Glutamatergic neuron (in vitro differentiated cells): ENCODE measurements at regions not wholly inside any gene's neighbourhood (a gene's known extent, or its start where the extent isn't known, plus 50 kb on each side); places are given as distances from the start of the nearest gene placed in this dataset.

ENCODE experiments used
- DNase-seq: peaks from one replicate; pipeline ENCODE4 v3.0.0; 2022
- H3K27ac Mint-ChIP-seq: one replicate; pipeline ENCODE4 v1.8.0; 2020; ENCODE audit warnings: mild to moderate bottlenecking, mixed read lengths, inconsistent platforms; ENCODE audit not compliant: unreplicated experiment
- H3K27me3 Mint-ChIP-seq: one replicate; pipeline ENCODE4 v1.8.0; 2020; ENCODE audit warnings: mild to moderate bottlenecking, moderate library complexity, mixed read lengths, inconsistent platforms; ENCODE audit not compliant: unreplicated experiment
- H3K36me3 Mint-ChIP-seq: one replicate; pipeline ENCODE4 v1.8.0; 2020; ENCODE audit warnings: mild to moderate bottlenecking, mixed read lengths, inconsistent platforms; ENCODE audit not compliant: unreplicated experiment
- H3K4me1 Mint-ChIP-seq: one replicate; pipeline ENCODE4 v1.8.0; 2020; ENCODE audit warnings: mild to moderate bottlenecking, low read depth, mixed read lengths, inconsistent platforms; ENCODE audit not compliant: unreplicated experiment
- H3K4me3 Mint-ChIP-seq: one replicate; pipeline ENCODE4 v1.8.0; 2020; ENCODE audit warnings: mild to moderate bottlenecking, mixed read lengths, inconsistent platforms; ENCODE audit not compliant: unreplicated experiment
- H3K9me3 Mint-ChIP-seq: one replicate; pipeline ENCODE4 v1.8.0; 2020; ENCODE audit warnings: mild to moderate bottlenecking, moderate library complexity, mixed read lengths, inconsistent platforms; ENCODE audit not compliant: unreplicated experiment
- TF ChIP-seq, protein P1 (sequence below): fragments of 200-600 bp; sonication (generic); IDR thresholded peaks from one replicate; pipeline ENCODE4 v1.5.0; 2021; ENCODE audit not compliant: partially characterized antibody, unreplicated experiment

DNA sequence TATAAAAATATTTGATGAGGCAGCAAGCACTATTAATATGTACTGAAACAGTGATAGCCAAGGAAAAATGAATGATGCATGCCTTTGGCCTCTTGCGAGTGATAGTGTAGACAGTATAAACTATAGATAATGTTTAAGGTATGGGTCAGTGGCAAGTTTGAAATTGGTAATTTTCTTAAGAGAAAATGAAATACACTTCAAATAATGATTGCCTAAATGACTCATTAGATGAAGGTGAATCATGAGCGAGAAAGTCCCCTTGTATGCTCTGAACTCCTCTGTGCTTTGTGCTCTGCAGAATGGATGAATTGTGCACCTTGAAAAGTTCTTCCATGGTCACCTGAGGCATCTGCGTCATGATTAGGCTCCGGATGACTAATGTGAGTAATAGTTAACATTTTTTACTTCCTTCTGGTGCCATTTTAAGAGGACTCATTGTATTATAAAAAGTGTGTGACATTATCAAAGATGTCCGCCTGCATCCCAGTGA, 84.9 kb upstream of the RTL1 start:
- H3K36me3 Mint-ChIP-seq, result no peaks in the 10 kb centered on the region
- H3K27ac Mint-ChIP-seq, result no peak overlapping the region
- H3K4me3 Mint-ChIP-seq, result no peak overlapping the region
- no peaks in the 10 kb centered on the region for H3K9me3 Mint-ChIP-seq
- DNase-seq, result no peak
- TF ChIP-seq, protein P1, sequence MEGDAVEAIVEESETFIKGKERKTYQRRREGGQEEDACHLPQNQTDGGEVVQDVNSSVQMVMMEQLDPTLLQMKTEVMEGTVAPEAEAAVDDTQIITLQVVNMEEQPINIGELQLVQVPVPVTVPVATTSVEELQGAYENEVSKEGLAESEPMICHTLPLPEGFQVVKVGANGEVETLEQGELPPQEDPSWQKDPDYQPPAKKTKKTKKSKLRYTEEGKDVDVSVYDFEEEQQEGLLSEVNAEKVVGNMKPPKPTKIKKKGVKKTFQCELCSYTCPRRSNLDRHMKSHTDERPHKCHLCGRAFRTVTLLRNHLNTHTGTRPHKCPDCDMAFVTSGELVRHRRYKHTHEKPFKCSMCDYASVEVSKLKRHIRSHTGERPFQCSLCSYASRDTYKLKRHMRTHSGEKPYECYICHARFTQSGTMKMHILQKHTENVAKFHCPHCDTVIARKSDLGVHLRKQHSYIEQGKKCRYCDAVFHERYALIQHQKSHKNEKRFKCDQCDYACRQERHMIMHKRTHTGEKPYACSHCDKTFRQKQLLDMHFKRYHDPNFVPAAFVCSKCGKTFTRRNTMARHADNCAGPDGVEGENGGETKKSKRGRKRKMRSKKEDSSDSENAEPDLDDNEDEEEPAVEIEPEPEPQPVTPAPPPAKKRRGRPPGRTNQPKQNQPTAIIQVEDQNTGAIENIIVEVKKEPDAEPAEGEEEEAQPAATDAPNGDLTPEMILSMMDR, result no peak
- no peaks in the 10 kb centered on the region for H3K27me3 Mint-ChIP-seq
- H3K4me1 Mint-ChIP-seq, result no peaks in the 10 kb centered on the region

DNA sequence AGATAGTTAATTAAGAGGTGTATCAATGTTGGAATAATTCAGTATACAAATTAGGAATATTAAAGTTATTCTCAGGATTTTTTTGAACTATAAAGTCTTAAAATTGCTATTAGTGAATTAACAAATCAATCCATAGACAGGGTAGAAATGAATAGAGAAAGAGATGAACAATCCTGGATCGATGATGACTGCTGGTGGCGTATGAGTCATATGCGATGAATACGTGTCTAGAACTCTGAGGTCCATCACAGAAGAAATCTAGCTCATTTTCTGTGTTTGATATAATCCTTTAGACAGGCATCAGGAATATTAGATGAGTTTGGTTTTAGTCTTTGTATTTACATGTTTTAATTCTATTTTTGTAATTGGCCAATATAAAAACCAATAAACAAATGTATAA, 85.4 kb upstream of the RTL1 start:
- H3K36me3 Mint-ChIP-seq, result no peaks in the 10 kb centered on the region
- H3K27me3 Mint-ChIP-seq, result no peaks in the 10 kb centered on the region
- H3K4me3 Mint-ChIP-seq, result no peak overlapping the region
- TF ChIP-seq, protein P1, result no peak
- no peak for DNase-seq
- no peaks in the 10 kb centered on the region for H3K4me1 Mint-ChIP-seq
- H3K27ac Mint-ChIP-seq, result no peak overlapping the region
- no peaks in the 10 kb centered on the region for H3K9me3 Mint-ChIP-seq

DNA sequence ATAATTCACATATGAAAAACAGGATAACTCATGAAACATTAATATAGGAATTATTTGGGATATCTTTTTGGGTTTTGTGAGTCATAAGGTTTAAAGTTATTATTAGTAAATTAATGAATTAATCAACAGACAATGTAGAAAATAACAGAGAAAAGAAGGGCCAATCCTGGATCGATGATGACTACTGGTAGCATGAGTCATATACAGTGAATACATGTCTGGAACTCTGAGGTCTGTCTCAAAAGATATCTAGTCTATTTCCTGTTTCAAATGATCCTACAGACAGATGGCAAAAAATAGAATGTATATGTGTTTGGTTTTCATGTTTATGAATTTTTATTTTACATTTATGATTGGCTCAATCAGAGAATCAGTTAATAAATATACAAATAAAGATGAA, 86.4 kb upstream of the RTL1 start:
- Mint-ChIP-seq H3K9me3 (no peaks in the 10 kb centered on the region), H3K27ac (no peak overlapping the region), H3K4me1 (no peaks in the 10 kb centered on the region), H3K36me3 (no peaks in the 10 kb centered on the region), H3K27me3 (no peaks in the 10 kb centered on the region), H3K4me3 (no peak overlapping the region)
- DNase-seq, result no peak
- TF ChIP-seq, protein P1, result no peak

DNA sequence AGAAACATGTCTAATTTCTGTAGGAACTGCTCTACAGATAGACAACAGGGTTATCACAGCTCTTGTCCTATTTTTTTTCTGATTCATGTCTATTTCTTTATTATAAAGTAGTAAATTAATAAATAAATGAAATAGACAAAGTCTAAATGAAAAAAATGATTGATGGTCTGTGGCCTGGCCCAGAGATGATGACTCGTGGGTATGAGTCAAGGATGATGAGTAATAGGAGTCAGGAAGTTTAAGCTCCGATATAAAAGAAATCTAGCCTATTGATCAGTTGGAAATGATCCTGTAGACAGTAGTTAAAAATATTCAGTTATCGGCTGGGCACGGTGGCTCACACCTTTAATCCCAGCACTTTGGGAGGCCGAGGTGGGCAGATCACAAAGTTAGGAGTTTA, 90.6 kb upstream of the RTL1 start:
- TF ChIP-seq, protein P1, result no peak
- no peak for DNase-seq
- H3K4me1 Mint-ChIP-seq, result no peaks in the 10 kb centered on the region
- no peak overlapping the region for H3K27ac Mint-ChIP-seq
- H3K9me3 Mint-ChIP-seq, result no peaks in the 10 kb centered on the region
- H3K36me3 Mint-ChIP-seq, result no peaks in the 10 kb centered on the region
- no peak overlapping the region for H3K4me3 Mint-ChIP-seq
- H3K27me3 Mint-ChIP-seq, result no peaks in the 10 kb centered on the region

DNA sequence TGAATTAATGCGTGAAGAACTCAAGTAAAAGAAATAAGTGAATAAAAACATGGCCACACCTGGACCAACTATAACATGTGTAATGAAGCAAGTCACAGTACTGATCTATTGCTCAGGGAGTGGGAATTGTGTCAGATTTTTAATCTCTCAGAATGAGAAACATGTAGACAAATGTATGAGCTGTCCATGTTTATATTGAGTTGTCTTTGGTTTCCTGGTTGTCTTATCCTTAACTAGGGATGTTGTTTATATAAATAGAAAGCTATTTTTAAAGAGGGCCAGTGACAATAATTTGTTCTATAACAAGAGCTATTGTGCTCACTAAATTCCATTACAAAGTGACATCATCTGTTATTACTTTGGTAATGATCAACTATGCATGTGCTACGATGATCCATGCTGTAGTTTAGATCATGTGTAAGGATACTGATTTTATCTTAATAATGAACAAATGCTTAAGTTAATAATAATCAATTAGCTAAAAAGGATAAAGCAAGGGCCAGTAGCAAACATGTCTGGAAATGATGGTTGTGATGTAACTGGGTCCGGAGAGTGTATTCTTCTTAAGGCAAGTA, 91.3 kb upstream of the RTL1 start:
- Mint-ChIP-seq H3K9me3 (no peaks in the 10 kb centered on the region), H3K27ac (no peak overlapping the region), H3K27me3 (no peaks in the 10 kb centered on the region), H3K36me3 (no peaks in the 10 kb centered on the region), H3K4me1 (no peaks in the 10 kb centered on the region), H3K4me3 (no peak overlapping the region)
- TF ChIP-seq, protein P1, result no peak
- DNase-seq, result no peak
